Nephron progenitor cell (in vitro differentiated cells): ENCODE measurements at regions not wholly inside any gene's neighbourhood (a gene's known extent, or its start where the extent isn't known, plus 50 kb on each side); places are given as distances from the start of the nearest gene placed in this dataset.

Experiments
- DNase-seq: peaks from one replicate; pipeline ENCODE4 v3.0.0; 2021
- H3K27ac Mint-ChIP-seq: 2 replicates; pipeline ENCODE4 v1.8.0; 2021; ENCODE audit warnings: mild to moderate bottlenecking, moderate library complexity, mixed read lengths
- H3K27me3 Mint-ChIP-seq: 2 replicates; pipeline ENCODE4 v1.8.0; 2021; ENCODE audit warnings: mild to moderate bottlenecking, low read depth, mixed read lengths; ENCODE audit not compliant: poor library complexity
- H3K36me3 Mint-ChIP-seq: 2 replicates; pipeline ENCODE4 v1.8.0; 2021; ENCODE audit warnings: low read depth, mixed read lengths
- H3K4me1 Mint-ChIP-seq: 2 replicates; pipeline ENCODE4 v1.8.0; 2021; ENCODE audit warnings: mixed read lengths
- H3K4me3 Mint-ChIP-seq: 2 replicates; pipeline ENCODE4 v1.8.0; 2021; ENCODE audit warnings: mild to moderate bottlenecking, moderate library complexity, mixed read lengths
- H3K9me3 Mint-ChIP-seq: 2 replicates; pipeline ENCODE4 v1.8.0; 2021; ENCODE audit warnings: mild to moderate bottlenecking, moderate library complexity, mixed read lengths
- TF ChIP-seq, protein P1 (sequence below): fragments of 200-600 bp; sonication (generic); IDR thresholded peaks from 2 replicates; pipeline ENCODE4 v1.5.0; 2021; ENCODE audit warnings: antibody characterized with exemption

DNA sequence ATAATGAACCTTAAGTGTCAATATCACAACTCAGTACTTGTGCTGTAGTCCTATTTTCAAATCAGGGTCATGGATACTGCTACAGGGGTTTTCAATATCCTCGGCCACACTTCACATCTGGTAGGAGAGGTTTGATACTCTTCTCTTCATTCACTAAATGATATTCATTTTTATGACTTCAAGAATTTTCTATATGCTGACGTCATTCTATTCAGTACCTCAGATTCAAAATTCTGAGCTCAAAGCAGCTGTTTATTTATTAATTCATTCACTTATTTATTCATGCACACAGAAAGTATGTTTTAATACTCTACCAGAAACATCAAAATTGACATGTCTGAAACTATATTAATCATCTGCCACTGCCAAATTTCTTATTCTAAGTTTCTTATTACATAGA, 866.9 kb upstream of the LRRTM1 start:
- Mint-ChIP-seq H3K27me3 (no peaks in the 10 kb centered on the region), H3K9me3 (no peaks in the 10 kb centered on the region), H3K4me3 (no peak overlapping the region), H3K4me1 (no peaks in the 10 kb centered on the region), H3K36me3 (no peaks in the 10 kb centered on the region), H3K27ac (no peak overlapping the region)
- TF ChIP-seq, protein P1, sequence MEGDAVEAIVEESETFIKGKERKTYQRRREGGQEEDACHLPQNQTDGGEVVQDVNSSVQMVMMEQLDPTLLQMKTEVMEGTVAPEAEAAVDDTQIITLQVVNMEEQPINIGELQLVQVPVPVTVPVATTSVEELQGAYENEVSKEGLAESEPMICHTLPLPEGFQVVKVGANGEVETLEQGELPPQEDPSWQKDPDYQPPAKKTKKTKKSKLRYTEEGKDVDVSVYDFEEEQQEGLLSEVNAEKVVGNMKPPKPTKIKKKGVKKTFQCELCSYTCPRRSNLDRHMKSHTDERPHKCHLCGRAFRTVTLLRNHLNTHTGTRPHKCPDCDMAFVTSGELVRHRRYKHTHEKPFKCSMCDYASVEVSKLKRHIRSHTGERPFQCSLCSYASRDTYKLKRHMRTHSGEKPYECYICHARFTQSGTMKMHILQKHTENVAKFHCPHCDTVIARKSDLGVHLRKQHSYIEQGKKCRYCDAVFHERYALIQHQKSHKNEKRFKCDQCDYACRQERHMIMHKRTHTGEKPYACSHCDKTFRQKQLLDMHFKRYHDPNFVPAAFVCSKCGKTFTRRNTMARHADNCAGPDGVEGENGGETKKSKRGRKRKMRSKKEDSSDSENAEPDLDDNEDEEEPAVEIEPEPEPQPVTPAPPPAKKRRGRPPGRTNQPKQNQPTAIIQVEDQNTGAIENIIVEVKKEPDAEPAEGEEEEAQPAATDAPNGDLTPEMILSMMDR: no peak
- DNase-seq: no peak

DNA sequence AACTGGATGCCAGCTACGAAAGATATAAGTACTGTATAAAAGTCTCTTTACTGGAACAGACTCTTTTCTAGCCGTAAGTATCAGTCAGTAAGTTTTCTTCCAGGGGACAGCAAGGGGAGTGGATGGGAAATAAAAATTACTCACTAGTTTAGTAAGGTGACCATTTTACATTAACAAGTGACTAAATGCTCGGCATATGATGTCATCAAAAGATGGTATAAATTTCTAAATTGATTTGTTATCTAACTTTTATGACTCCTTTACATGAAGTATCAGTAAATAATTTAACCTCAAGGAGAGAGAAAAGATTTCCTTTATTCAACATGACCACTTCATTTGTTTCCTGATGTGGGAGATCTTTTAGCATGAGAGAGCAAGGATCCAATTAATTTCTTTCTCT, 859.0 kb upstream of the LRRTM1 start:
- TF ChIP-seq, protein P1: no peak
- Mint-ChIP-seq H3K9me3 (no peaks in the 10 kb centered on the region), H3K27me3 (peaks cover 4% of the 10 kb centered on the region), H3K4me1 (no peaks in the 10 kb centered on the region), H3K27ac (no peak overlapping the region), H3K36me3 (no peaks in the 10 kb centered on the region), H3K4me3 (no peak overlapping the region)
- DNase-seq: no peak

DNA sequence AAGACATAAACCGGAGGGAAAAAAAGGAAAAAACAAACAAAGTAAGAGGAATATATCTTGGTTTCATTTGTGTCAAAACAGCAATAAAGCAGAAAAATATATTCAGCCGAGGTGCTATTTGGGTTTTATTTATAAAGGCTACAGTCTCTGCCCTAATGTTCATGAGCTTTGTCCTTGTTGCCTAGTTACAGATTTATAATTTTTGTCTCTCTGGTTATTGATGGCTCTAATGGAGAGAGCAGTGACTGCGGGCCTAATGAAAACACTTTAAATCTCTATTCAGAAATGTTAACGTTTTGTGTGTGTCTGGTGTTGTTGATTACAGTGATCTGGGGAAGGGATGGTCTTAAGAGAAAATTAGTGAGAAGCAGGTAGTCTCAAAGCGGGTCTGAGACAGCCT, 854.0 kb upstream of the LRRTM1 start:
- Mint-ChIP-seq H3K9me3 (no peaks in the 10 kb centered on the region), H3K27ac (no peak overlapping the region), H3K27me3 (no peaks in the 10 kb centered on the region), H3K4me3 (no peak overlapping the region), H3K4me1 (no peaks in the 10 kb centered on the region), H3K36me3 (no peaks in the 10 kb centered on the region)
- TF ChIP-seq, protein P1: no peak
- DNase-seq: no peak

DNA sequence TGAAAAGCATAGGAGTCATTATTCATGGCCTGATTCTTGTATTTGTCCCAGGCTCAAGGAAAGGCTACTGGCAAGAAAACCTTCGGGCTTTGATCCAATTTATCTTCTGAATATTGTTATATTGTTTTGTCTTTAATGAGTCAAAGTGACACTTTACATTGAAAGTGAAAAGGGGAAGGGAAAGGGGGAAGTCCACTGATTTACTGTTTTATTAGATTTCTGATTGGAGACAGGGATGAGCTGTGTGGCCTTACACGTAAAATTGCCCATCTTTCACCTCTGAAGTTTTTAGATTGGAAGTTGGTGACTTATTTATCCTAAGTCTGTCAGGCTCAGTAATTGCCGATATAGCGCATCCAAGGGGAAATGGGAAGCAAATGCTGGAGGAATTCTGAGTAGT, 843.8 kb upstream of the LRRTM1 start:
- no peak overlapping the region for H3K4me3 Mint-ChIP-seq
- TF ChIP-seq, protein P1: no peak
- H3K27me3 Mint-ChIP-seq: no peaks in the 10 kb centered on the region
- no peak overlapping the region for H3K27ac Mint-ChIP-seq
- H3K36me3 Mint-ChIP-seq: no peaks in the 10 kb centered on the region
- no peak for DNase-seq
- peaks cover 8% of the 10 kb centered on the region for H3K4me1 Mint-ChIP-seq
- H3K9me3 Mint-ChIP-seq: peaks cover 15% of the 10 kb centered on the region

DNA sequence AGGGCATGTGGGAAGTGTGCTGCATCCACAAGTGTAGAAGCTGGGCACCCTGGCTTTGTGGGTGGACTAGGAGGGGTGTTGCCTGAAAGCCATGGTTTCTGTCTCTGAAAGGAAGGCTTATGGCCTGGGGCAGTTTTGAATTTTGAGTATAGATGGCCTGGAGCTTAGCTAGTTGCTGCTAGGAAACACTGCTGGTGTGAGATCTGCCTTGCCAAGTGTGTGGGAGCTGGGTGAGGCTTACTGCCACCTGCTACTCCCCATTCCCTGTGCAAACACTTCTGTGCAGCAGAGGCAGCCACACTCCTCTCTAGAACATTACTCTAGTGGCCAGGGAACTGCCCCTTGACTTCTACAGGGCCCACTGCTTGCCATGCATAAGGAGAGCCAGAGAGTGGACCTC, 831.7 kb upstream of the LRRTM1 start:
- TF ChIP-seq, protein P1: no peak

DNA sequence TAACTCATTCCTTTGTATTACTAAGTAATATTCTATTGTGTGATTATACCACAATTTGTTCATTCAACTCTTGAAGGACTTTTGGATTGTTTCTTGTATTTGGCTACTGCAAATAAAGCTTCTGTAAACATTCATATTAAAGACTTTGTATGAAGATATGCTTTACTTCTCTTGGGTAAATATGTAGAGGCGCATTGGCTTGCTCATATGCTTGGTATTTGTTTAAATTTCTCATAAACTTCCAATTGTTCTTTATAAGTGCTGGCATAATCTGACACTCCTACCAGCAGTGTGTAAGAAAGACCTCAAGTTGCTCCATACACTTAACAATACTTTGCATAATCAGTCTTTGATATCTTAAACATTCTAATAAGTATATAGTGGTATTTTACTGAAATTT, 792.8 kb upstream of the LRRTM1 start:
- no peaks in the 10 kb centered on the region for H3K36me3 Mint-ChIP-seq
- H3K4me3 Mint-ChIP-seq: no peak overlapping the region
- TF ChIP-seq, protein P1: no peak
- H3K9me3 Mint-ChIP-seq: no peaks in the 10 kb centered on the region
- H3K27ac Mint-ChIP-seq: no peak overlapping the region
- peaks cover 7% of the 10 kb centered on the region for H3K27me3 Mint-ChIP-seq
- H3K4me1 Mint-ChIP-seq: peaks cover 15% of the 10 kb centered on the region
- DNase-seq: no peak

More for the DNA sequence above, 831.7 kb upstream of the LRRTM1 start:
- H3K9me3 Mint-ChIP-seq: peaks cover 5% of the 10 kb centered on the region
- no peak overlapping the region for H3K4me3 Mint-ChIP-seq
- H3K27ac Mint-ChIP-seq: no peak overlapping the region
- H3K36me3 Mint-ChIP-seq: no peaks in the 10 kb centered on the region
- DNase-seq: no peak
- H3K27me3 Mint-ChIP-seq: peaks cover 2% of the 10 kb centered on the region
- no peaks in the 10 kb centered on the region for H3K4me1 Mint-ChIP-seq
